H1 (cell line): ENCODE measurements at regions not wholly inside any gene's neighbourhood (a gene's known extent, or its start where the extent isn't known, plus 50 kb on each side); places are given as distances from the start of the nearest gene placed in this dataset.

ENCODE experiments used
- GABPA ChIP-seq: IDR thresholded peaks from 2 replicates; pipeline ENCODE4 v1.6.1; 2011; ENCODE audit warnings: mild to moderate bottlenecking, low read length, moderate library complexity, borderline replicate concordance; ENCODE audit not compliant: insufficient read depth

DNA sequence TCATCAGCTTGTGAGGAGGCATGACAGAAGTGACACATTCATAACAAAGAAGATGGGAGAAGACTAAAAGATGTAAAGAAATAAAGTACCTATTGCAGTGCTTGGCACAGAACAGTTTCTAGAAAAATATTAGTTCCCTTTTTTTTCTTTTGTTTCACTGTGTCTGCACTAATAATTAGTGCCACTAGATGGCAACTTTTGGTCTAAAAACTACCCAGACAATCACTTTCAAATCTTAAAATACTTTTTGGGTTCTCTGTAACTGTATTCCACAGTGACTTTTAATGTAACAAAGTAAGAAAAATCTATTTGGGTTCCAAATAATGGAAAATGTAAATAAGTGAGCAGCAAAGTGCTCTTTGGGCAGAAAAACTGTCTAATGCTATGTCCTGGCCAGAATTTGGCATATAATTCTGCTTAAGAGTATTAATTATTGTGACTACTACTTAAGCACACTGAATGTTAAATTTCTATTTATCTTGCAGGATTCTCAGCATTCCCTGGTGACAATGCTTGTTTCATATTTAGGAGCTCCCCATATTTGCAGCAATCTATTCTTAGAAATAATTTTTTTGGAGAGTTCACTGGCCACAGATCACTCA, 134.8 kb upstream of the KIF5B start (continued):
- no peak for TF ChIP-seq GABPA
